ENCODE measurements at regions not wholly inside any gene's neighbourhood (a gene's known extent, or its start where the extent isn't known, plus 50 kb on each side); places are given as distances from the start of the nearest gene placed in this dataset.

GRCh38 chr19:34066007-34066643 lies 106.2 kb upstream of the LSM14A start:
- in situ Hi-C loops (cut with MboI; ENCODE audit: low pct_unique_long_range_greater_than_20kb, low sequenced_read_pairs, unreplicated experiment) = no loop called here
- DNase-seq (ENCODE audit: low spot score) = no peak
- TF ChIP-seq CTCF (IDR thresholded peaks at IDR 0.05; ENCODE audit: extremely low read depth, insufficient read depth, missing control alignments) = no peak

- in situ Hi-C loops (cut with MboI; ENCODE audit: low pct_unique_long_range_greater_than_20kb, low sequenced_read_pairs, unreplicated experiment) = no loop called here
- DNase-seq (ENCODE audit: low spot score) = no peak
- TF ChIP-seq CTCF (IDR thresholded peaks at IDR 0.05; ENCODE audit: extremely low read depth, insufficient read depth, missing control alignments) = no peak
Measured at GRCh38 chr19:34067861-34068271, 104.4 kb upstream of the LSM14A start.

DNA sequence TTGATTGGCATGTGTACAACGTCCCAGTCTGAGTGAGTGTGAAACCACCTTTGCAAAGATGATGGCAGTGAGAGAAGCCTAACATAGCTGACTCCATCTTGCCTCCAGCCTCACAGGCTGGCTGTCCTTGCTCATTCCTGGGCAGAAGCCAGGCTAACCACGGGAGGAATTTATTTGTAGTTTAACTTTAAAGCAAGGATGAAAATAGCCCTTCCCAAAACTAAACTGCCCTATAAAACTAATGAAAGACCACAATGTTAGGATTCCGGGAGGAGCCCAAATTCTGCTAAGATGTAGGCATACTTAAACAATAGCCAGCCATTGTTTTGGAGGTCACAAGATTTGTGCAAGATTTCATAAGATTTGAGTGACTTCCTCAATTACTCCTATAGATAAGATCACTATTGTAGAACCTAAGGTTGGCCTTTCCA lies 96.6 kb upstream of the LSM14A start:
- TF ChIP-seq CTCF (IDR thresholded peaks at IDR 0.05; ENCODE audit: extremely low read depth, insufficient read depth, missing control alignments) = no peak
- no peak for DNase-seq (ENCODE audit: low spot score)
- in situ Hi-C loops (cut with MboI; ENCODE audit: low pct_unique_long_range_greater_than_20kb, low sequenced_read_pairs, unreplicated experiment) = no loop called here

DNA sequence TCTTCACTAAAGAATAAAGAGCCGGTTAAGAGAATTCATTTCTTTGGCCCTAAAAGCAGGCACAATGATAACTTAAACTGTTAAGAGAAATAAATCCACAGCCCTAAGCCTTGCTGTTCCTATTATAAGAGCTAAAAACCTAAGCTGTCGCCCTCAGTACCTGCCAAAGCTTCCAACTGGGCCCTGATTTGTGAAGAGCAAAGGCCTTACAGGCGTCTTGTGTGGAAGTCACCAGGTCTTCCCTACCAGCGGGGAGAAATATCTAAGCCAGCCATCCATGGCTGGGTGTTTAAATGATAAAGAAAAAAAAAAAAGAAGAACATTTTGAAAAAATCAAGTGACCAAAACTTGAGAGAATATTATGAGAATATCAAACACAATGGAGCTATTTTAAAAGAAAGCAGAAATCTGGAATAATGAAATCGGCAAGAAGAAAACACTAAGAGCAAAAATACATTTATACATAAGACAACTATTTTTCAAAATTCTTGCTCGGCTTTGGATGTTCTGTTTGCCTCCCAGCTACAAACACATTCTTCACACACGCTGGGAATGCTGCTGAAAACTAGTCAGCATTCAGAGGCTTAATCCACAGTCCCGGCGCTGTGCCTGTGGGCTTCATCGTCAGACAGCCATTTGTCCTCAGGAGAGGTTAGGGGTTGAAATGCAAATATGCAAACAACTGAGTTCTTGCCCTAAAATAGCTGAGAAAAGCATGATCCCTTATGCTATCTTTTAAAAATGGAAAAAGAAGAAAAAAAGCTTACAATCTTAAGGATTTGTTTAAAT lies 89.8 kb upstream of the LSM14A start:
- no peak for TF ChIP-seq CTCF (IDR thresholded peaks at IDR 0.05; ENCODE audit: extremely low read depth, insufficient read depth, missing control alignments)
- no peak for DNase-seq (ENCODE audit: low spot score)
- in situ Hi-C loops (cut with MboI; ENCODE audit: low pct_unique_long_range_greater_than_20kb, low sequenced_read_pairs, unreplicated experiment) = no loop called here

DNA sequence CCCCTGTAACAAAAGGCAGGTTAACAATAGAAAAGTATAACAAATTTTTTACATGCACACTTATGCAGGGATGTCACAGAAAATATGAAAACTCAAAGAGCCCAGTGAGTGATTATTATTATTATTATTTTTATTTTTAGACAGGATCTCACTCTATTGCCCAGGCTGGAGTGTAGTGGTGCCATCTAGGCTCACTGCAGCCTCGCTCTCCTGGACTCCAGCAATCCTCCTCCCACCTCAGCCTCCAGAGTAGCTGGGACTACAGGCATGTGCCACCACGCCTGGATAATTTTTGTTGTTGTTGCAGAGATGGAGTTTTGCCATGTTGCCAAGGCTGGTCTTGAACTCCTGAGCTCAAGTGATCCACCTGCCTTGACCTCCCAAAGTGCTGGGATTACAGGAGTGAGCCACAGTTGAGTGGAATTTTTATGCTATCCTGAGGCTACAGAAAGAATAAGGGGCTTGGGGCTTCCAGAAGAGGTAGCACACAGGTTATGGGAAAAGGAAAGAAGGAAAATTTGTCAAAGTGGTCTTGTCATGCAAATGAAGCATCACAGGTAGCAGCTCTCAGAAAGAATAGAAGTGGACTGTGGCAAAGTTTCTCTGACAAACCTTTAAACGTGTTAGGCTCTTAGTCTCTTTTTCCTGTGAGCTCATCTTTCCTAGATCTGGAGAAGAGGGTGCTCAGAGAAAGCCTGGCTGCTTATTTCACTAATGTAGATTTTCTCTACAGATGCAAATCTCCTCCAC lies 87.7 kb upstream of the LSM14A start:
- in situ Hi-C loops (cut with MboI; ENCODE audit: low pct_unique_long_range_greater_than_20kb, low sequenced_read_pairs, unreplicated experiment) = no loop called here
- no peak for TF ChIP-seq CTCF (IDR thresholded peaks at IDR 0.05; ENCODE audit: extremely low read depth, insufficient read depth, missing control alignments)
- DNase-seq (ENCODE audit: low spot score) = no peak

DNA sequence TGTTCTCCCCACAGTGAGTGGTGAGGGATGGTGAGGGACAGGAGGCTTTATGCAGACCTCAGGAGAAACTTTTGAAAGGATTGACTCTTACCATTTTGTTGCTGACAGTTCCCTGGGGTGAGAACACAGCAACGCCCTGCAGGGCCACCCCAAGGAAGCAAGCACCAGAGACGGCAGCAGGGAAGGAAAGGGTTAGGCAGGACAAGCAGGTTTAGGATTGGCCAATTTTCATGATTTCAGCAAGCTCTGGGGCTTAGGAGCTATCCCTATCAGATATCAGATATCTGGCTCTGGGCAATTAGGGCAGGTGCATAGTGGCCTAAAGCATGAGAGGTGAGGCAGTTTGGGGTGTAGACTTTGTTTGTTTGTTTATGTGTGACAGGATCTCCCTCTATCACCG lies 87.0 kb upstream of the LSM14A start:
- in situ Hi-C loops (cut with MboI; ENCODE audit: low pct_unique_long_range_greater_than_20kb, low sequenced_read_pairs, unreplicated experiment) = no loop called here
- no peak for DNase-seq (ENCODE audit: low spot score)
- TF ChIP-seq CTCF (IDR thresholded peaks at IDR 0.05; ENCODE audit: extremely low read depth, insufficient read depth, missing control alignments) = no peak
